HG02798 (cell line): ENCODE measurements at regions not wholly inside any gene's neighbourhood (a gene's known extent, or its start where the extent isn't known, plus 50 kb on each side); places are given as distances from the start of the nearest gene placed in this dataset.
A peak's percentile ranks its signal among the peaks of the same experiment; 100 is the strongest.
"Not testable (repeated sequence)": the region's sequence is repeated elsewhere in the genome, so short reads cannot be mapped to it uniquely, and the experiment has no call there.

Experiments
- ATAC-seq: cut with Tn5 transposase; IDR thresholded peaks from one replicate; pipeline ENCODE4 v1.9.1; 2021; ENCODE audit warnings: mild to moderate bottlenecking; ENCODE audit not compliant: unreplicated experiment, poor library complexity

DNA sequence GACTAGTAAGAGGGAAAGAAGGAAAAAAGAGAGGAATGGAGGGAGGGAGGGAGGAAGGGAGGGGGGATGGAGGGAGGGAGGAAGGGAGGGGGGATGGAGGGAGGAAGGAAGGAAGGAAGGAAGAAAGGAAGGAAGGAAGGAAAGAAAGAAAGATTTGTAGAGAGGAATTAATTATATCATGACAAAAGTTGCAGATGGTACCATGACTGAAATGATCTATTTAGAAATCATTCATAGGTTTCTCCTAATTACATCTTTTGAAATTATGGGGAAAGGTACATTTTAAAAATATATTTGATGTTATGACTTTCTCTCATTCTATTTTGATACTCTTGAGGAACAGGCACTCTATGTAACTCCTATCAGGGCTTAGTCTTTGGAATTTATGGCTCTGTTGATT is 236.2 kb upstream of the BTG1 start:
- ATAC-seq: no peak

DNA sequence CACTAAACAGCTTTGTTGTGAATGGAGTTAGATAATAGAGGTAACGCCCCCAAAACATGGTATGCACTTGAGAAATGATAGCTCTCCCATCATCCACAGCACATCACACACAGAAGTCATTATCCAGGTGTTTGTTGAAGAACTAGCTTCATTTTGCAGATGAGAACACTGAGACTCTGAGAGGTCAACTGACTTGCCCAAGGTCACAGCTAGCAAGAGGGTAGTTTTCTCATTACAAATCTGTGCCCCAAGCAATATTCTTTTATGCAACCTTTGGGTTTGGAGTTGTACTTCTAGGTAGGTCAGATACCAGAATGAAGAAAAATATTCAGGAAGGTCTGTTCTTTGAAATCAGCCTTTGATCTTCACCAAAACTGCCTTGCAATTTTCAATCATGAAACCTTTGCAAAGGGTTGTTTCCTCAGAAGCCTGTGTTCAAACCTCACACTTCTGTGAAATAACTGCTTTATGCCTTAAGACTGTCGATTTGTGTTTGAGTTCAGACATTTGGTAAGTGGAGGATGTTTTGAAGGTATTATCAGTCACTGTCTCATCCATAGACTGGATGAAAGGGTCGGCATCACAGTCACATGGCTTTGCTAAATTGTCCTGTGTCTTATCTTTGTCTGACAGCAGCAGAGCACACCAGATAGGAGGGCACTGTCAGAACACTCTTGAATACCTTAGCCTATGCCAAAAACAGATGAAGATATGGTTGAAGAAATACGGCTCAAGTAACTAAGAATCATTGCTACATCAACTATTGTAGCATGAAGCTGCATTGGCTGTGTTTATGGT is 233.2 kb upstream of the BTG1 start:
- ATAC-seq: no peak

DNA sequence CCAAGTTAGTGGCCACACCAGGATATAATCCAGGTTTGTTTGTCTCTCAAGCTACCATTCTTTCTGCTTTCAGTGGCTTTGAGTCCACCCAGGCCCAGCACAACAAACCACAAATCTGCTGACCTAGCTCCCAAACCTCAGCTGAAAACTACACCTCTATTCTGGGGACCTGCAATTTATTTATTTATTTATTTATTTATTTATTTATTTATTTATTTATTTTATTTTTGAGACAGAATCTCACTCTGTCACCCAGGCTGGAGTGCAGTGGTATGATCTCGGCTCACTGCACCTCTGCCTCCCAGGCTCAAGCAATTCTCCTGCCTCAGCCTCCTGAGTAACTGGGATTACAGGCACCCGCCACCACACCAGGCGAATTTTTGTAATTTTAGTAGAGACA is 229.9 kb upstream of the BTG1 start:
- not testable (repeated sequence) for ATAC-seq

GRCh38 chr12:92370828-92371227 is 225.2 kb upstream of the BTG1 start:
- ATAC-seq: no peak

- ATAC-seq: no peak
Measured at GRCh38 chr12:92369636-92370035, 224.0 kb upstream of the BTG1 start.

DNA sequence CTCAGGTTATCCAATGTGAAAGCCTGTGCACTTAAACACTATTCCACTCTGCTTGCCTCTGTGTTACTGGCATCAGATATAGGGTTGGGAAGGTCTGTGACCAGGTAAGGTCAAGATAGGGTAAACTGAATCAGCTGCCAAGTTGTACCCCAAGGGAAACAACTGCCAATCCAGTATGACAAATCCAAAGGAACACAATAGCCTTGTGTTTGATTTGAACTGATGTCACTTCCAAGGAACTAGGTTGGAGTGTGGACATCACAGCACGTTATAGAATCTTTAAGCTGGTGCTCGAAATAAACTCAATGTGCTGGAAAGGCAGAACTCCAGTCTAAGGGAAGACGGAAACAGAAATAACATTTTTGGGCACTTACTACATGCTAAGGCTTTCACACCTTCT is 223.4 kb upstream of the BTG1 start:
- no peak for ATAC-seq

GRCh38 chr12:92365836-92366235 is 220.2 kb upstream of the BTG1 start:
- no peak for ATAC-seq

GRCh38 chr12:92365333-92365732 is 219.7 kb upstream of the BTG1 start:
- peak; percentile 34 for ATAC-seq

- peak; percentile 68 for ATAC-seq
Measured at GRCh38 chr12:92363295-92364146, 217.9 kb upstream of the BTG1 start.

DNA sequence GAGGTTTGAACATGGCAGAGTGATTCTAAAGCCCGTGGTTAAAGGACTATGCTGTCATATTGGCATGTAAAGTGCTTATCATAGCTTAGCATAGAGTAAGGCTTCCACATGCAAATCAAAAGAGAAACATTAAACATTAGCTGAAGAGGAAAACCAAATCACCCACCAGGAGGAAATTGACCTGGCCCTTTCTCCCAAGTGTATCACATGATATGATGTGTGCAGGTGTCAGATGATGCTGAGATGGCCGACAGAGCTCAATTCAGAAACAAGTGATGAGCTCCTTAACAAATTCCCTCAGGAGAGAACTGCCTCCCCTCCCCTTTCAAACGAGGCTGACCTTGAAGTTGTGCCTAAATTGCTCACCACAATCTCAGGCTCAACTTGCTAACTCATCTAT is 217.1 kb upstream of the BTG1 start:
- ATAC-seq: peak; percentile 53

GRCh38 chr12:92362126-92362525 is 216.5 kb upstream of the BTG1 start:
- ATAC-seq: no peak

DNA sequence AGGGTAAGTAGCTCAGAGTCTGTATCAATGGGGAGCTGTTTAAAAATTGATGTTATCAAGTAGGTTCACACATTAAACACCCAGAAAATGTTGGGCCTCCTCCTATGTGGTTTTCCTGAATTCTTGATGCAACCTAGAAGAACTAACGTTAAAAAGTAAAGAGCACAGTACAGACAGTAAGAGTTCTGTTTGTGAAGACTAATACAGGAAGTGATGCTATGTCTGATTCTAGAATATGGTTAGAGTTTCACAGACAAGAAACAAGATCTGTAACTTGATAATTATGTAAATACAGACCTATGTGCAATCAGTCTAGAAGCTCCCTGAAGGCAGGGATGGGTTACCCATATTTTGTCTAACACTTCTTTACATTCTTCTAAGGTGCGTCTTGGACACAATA is 214.9 kb upstream of the BTG1 start:
- ATAC-seq: no peak

GRCh38 chr12:92359581-92360209 is 214.0 kb upstream of the BTG1 start:
- ATAC-seq: no peak

GRCh38 chr12:92357584-92358261 is 212.1 kb upstream of the BTG1 start:
- ATAC-seq: no peak

DNA sequence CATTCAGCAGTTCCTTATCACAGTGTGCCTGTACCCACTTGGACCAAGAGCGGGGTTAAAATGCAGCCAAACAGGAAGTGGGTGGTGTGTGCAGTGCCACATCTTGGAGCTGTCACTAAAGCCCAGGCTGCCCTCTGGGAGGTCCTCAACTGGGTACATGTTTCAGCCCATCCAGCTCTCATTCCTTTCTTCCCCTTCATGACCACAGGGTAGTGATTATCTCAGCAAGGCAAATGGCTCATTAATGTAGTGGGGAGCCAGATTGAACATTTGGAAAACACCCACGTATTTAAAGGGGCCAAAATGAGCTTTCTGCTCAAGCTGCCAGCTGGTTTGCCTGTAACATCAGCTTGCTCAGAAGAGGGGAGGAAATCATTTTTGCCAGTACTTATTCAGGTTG is 210.8 kb upstream of the BTG1 start:
- ATAC-seq: no peak

- ATAC-seq: no peak
Measured at GRCh38 chr12:92349635-92350034, 204.0 kb upstream of the BTG1 start.

- no peak for ATAC-seq
Measured at GRCh38 chr12:92342574-92342973, 196.9 kb upstream of the BTG1 start.

- peak; percentile 54 for ATAC-seq
Measured at GRCh38 chr12:92341065-92341668, 195.5 kb upstream of the BTG1 start.

GRCh38 chr12:92340441-92341064 is 194.9 kb upstream of the BTG1 start:
- ATAC-seq: no peak

DNA sequence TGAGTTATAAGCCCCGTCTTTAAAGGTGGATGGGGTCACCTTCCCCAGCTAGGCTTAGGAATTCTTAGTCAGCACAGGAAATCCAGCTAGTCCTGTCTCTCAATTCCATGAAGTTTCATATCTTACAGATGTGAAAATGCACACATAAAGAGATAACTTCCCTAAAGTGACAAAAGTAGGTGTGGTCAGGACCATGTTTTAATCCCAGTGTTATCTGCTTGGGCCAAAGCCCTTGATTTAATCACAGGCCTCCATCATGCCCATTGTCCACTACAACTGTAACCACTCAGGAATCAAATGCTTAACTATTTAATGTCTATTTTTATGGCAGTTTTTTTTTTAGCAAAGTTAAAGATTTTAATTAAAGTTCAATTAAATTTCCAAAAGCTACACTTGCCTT is 194.4 kb upstream of the BTG1 start:
- no peak for ATAC-seq
